ENCODE measurements at regions not wholly inside any gene's neighbourhood (a gene's known extent, or its start where the extent isn't known, plus 50 kb on each side); places are given as distances from the start of the nearest gene placed in this dataset.

GRCh38 chr7:54179321-54180029 is 362.7 kb upstream of the VSTM2A start:
- H3K36me3 ChIP-seq (ENCODE audit: control insufficient read depth in 1 of 2, insufficient read depth in 2 of 2, low read length in 2 of 2) = no peaks in the 10 kb centered on the region
- H3K4me1 ChIP-seq (ENCODE audit: control insufficient read depth in 1 of 2, insufficient read depth in 2 of 2, low read length in 2 of 2) = no peaks in the 10 kb centered on the region
- CTCF ChIA-PET = no interaction called here
- no peak overlapping the region for H2AFZ ChIP-seq (ENCODE audit: low read depth, low read length, poor library complexity, severe bottlenecking)
- intact Hi-C loops (cut with micrococcal nuclease) = no loop called here
- BruUV-seq (replicated peaks) = no TSS peak
- no peak for ATAC-seq
- no peaks in the 10 kb centered on the region for H3K27me3 ChIP-seq (ENCODE audit: insufficient read depth, low read length)
- no peak overlapping the region for H3K9ac ChIP-seq (ENCODE audit: low read length)
- H3K9me3 ChIP-seq (ENCODE audit: control insufficient read depth in 1 of 2, insufficient read depth in 1 of 2, low read depth in 1 of 2, low read length in 2 of 2) = peaks cover 12 to 20% of the 10 kb centered on the region in 2 experiments; a peak in 2 of 4 replicates
- H3K79me2 ChIP-seq (ENCODE audit: insufficient read depth, low read length) = no peaks in the 10 kb centered on the region
- no peak for DNase-seq (ENCODE audit: low read depth, low spot score)
- RAD21 ChIA-PET (ENCODE audit: low non-redundant PET in 1 of 2, low total read pairs in 2 of 2, uncharacterized antibody in 2 of 2, unreplicated experiment in 2 of 2) = no interaction called here
- POLR2A ChIA-PET = no interaction called here
- no peaks in the 10 kb centered on the region for H3K9me2 ChIP-seq (ENCODE audit: insufficient read depth)
- no peak overlapping the region for H3K4me2 ChIP-seq (ENCODE audit: low read length)
- H4K20me1 ChIP-seq (ENCODE audit: insufficient read depth) = no peaks in the 10 kb centered on the region
- no peak overlapping the region for H3K4me3 ChIP-seq (replicated peaks in 1 of 2; ENCODE audit: low read depth in 1 of 2, low read length in 2 of 2)
- TF ChIP-seq SP1 (IDR thresholded peaks at IDR 0.05; ENCODE audit: low read depth) = no peak
- no peak for TF ChIP-seq POLR2A (IDR thresholded peaks at IDR 0.05; ENCODE audit: borderline replicate concordance, extremely low read depth, insufficient read depth, insufficient read length)
- TF ChIP-seq CBX3 (IDR thresholded peaks at IDR 0.05; ENCODE audit: low read depth) = no peak
- TF ChIP-seq SIN3A (IDR thresholded peaks at IDR 0.05; ENCODE audit: low read depth) = no peak
- TF ChIP-seq TCF7L2 (IDR thresholded peaks at IDR 0.05; ENCODE audit: borderline replicate concordance, extremely low read depth, insufficient read depth, insufficient read length) = no peak
- no peak for TF ChIP-seq FOSL1 (IDR thresholded peaks at IDR 0.05; ENCODE audit: low read depth)
- no peak for TF ChIP-seq EZH2phosphoT487 (IDR thresholded peaks at IDR 0.05; ENCODE audit: borderline replicate concordance)
- TF ChIP-seq RAD21 (IDR thresholded peaks at IDR 0.05; ENCODE audit: low read depth) = no peak
- no peak for TF ChIP-seq EGR1 (IDR thresholded peaks at IDR 0.05; ENCODE audit: low read depth)
- TF ChIP-seq ATF3 (IDR thresholded peaks at IDR 0.05) = no peak
- no peak for TF ChIP-seq ELF1 (IDR thresholded peaks at IDR 0.05; ENCODE audit: borderline replicate concordance, low read depth)
- H3K27ac ChIP-seq (ENCODE audit: low read depth, low read length) = no peak overlapping the region

GRCh38 chr7:54180796-54181195 is 361.4 kb upstream of the VSTM2A start:
- Histone ChIP-seq H3K4me2 (ENCODE audit: low read length) (no peak overlapping the region), H3K79me2 (ENCODE audit: insufficient read depth, low read length) (no peaks in the 10 kb centered on the region), H3K9me3 (ENCODE audit: control insufficient read depth in 1 of 2, insufficient read depth in 1 of 2, low read depth in 1 of 2, low read length in 2 of 2) (peaks cover 12 to 20% of the 10 kb centered on the region in 2 experiments; a peak in 2 of 4 replicates), H3K9ac (ENCODE audit: low read length) (no peak overlapping the region), H3K27ac (ENCODE audit: low read depth, low read length) (no peak overlapping the region), H4K20me1 (ENCODE audit: insufficient read depth) (no peaks in the 10 kb centered on the region), H2AFZ (ENCODE audit: low read depth, low read length, poor library complexity, severe bottlenecking) (no peak overlapping the region), H3K27me3 (ENCODE audit: insufficient read depth, low read length) (no peaks in the 10 kb centered on the region), H3K4me3 (replicated peaks in 1 of 2; ENCODE audit: low read depth in 1 of 2, low read length in 2 of 2) (no peak overlapping the region), H3K4me1 (ENCODE audit: control insufficient read depth in 1 of 2, insufficient read depth in 2 of 2, low read length in 2 of 2) (no peaks in the 10 kb centered on the region), H3K9me2 (ENCODE audit: insufficient read depth) (no peaks in the 10 kb centered on the region), H3K36me3 (ENCODE audit: control insufficient read depth in 1 of 2, insufficient read depth in 2 of 2, low read length in 2 of 2) (no peaks in the 10 kb centered on the region)
- TF ChIP-seq ZFX (IDR thresholded peaks at IDR 0.05) = no peak
- no peak for TF ChIP-seq JUND (IDR thresholded peaks at IDR 0.05)
- TF ChIP-seq YY1 (IDR thresholded peaks at IDR 0.05; ENCODE audit: extremely low read depth, insufficient replicate concordance, low read depth, low read length) = no peak
- no peak for TF ChIP-seq SRF (IDR thresholded peaks at IDR 0.05; ENCODE audit: low read depth)
- TF ChIP-seq TCF7L2 (IDR thresholded peaks at IDR 0.05; ENCODE audit: borderline replicate concordance, extremely low read depth, insufficient read depth, insufficient read length) = no peak
- no peak for TF ChIP-seq CBX3 (IDR thresholded peaks at IDR 0.05; ENCODE audit: low read depth)
- TF ChIP-seq POLR2AphosphoS5 (IDR thresholded peaks at IDR 0.05; ENCODE audit: low read depth, low read length) = no peak
- TF ChIP-seq EZH2phosphoT487 (IDR thresholded peaks at IDR 0.05; ENCODE audit: borderline replicate concordance) = no peak
- no peak for TF ChIP-seq REST (IDR thresholded peaks at IDR 0.05; ENCODE audit: low read depth)
- TF ChIP-seq ATF3 (IDR thresholded peaks at IDR 0.05) = no peak
- no peak for TF ChIP-seq MAX (IDR thresholded peaks at IDR 0.05)
- TF ChIP-seq SP1 (IDR thresholded peaks at IDR 0.05; ENCODE audit: low read depth) = no peak
- TF ChIP-seq EGR1 (IDR thresholded peaks at IDR 0.05; ENCODE audit: low read depth) = no peak
- no peak for TF ChIP-seq FOSL1 (IDR thresholded peaks at IDR 0.05; ENCODE audit: low read depth)
- no peak for DNase-seq (ENCODE audit: low read depth, low spot score)
- no peak for ATAC-seq
- POLR2A ChIA-PET = no interaction called here
- RAD21 ChIA-PET (ENCODE audit: low non-redundant PET in 1 of 2, low total read pairs in 2 of 2, uncharacterized antibody in 2 of 2, unreplicated experiment in 2 of 2) = no interaction called here
- intact Hi-C loops (cut with micrococcal nuclease) = no loop called here
- no TSS peak for BruUV-seq (replicated peaks)
- CTCF ChIA-PET = no interaction called here

All from HCT116 (cell line).